ENCODE measurements at regions not wholly inside any gene's neighbourhood (a gene's known extent, or its start where the extent isn't known, plus 50 kb on each side); places are given as distances from the start of the nearest gene placed in this dataset.

GRCh38 chr14:104431929-104432541 is 147.5 kb upstream of the C14orf180 start:
- no peak overlapping the region for H3K27ac ChIP-seq (ENCODE audit: low read depth in 2 of 2, low read length in 1 of 2)
- no peaks in the 10 kb centered on the region for H3K9me3 ChIP-seq
- ChIA-PET CTCF (interaction anchor here (0.7 to 1.7 kb wide), 2 partner anchors 10 to 132 kb away, joined by 3 to 4 read pairs; no protein-coding TSS in a partner anchor), POLR2A (interaction anchor here (1.1 kb wide), 1 partner anchor 132 kb away, joined by 3 read pairs; no protein-coding TSS in a partner anchor)
- H3K9ac ChIP-seq = no peak overlapping the region
- TF ChIP-seq ELF1 (IDR thresholded peaks at IDR 0.05) (no peak), TAF1 (IDR thresholded peaks at IDR 0.05; ENCODE audit: borderline replicate concordance, low read depth, low read length) (no peak), USF1 (IDR thresholded peaks at IDR 0.05; ENCODE audit: borderline replicate concordance, low read depth) (no peak), SIN3A (IDR thresholded peaks at IDR 0.05; ENCODE audit: borderline replicate concordance, low read depth, low read length) (no peak), MEF2A (IDR thresholded peaks at IDR 0.05; ENCODE audit: borderline replicate concordance, low read depth) (no peak), NFIC (IDR thresholded peaks at IDR 0.05; ENCODE audit: borderline replicate concordance) (no peak), RAD21 (IDR thresholded peaks at IDR 0.05; ENCODE audit: low read length) (no peak)
- peaks cover 0 to 21% of the 10 kb centered on the region in 2 experiments; a peak in 1 of 4 replicates for H3K4me1 ChIP-seq (ENCODE audit: control insufficient read depth in 1 of 2, insufficient read depth in 2 of 2, low read depth in 1 of 2, low read length in 1 of 2)
- 57% methylated on average over 7 of the region's 11 CpGs for WGBS (ENCODE audit: low lambda C conversion rate)
- no peaks in the 10 kb centered on the region for H3K79me2 ChIP-seq (ENCODE audit: insufficient read depth)
- no peaks in the 10 kb centered on the region for H3K36me3 ChIP-seq (replicated peaks in 1 of 2; ENCODE audit: control insufficient read depth in 1 of 2, insufficient read depth in 2 of 2, low read length in 1 of 2)
- no peak overlapping the region for H3K4me2 ChIP-seq
- H3K4me3 ChIP-seq (ENCODE audit: low read depth in 2 of 2, low read length in 1 of 2) = no peak overlapping the region
- no peak overlapping the region for H2AFZ ChIP-seq (ENCODE audit: low read depth)
- no peaks in the 10 kb centered on the region for H3K27me3 ChIP-seq (ENCODE audit: insufficient read depth)
- no peaks in the 10 kb centered on the region for H4K20me1 ChIP-seq (ENCODE audit: insufficient read depth)
- H3F3A ChIP-seq (replicated peaks; ENCODE audit: insufficient read depth) = no peaks in the 10 kb centered on the region
- H3K9me2 ChIP-seq = no peaks in the 10 kb centered on the region
- no peak for DNase-seq

GRCh38 chr14:104432611-104433231 is 146.8 kb upstream of the C14orf180 start:
- Histone ChIP-seq H3K27ac (ENCODE audit: low read depth in 2 of 2, low read length in 1 of 2) (no peak overlapping the region), H2AFZ (ENCODE audit: low read depth) (no peak overlapping the region), H3K9me2 (no peaks in the 10 kb centered on the region), H3K4me2 (no peak overlapping the region), H3K9ac (no peak overlapping the region), H4K20me1 (ENCODE audit: insufficient read depth) (no peaks in the 10 kb centered on the region), H3K79me2 (ENCODE audit: insufficient read depth) (no peaks in the 10 kb centered on the region), H3K4me1 (ENCODE audit: control insufficient read depth in 1 of 2, insufficient read depth in 2 of 2, low read depth in 1 of 2, low read length in 1 of 2) (peaks cover 0 to 25% of the 10 kb centered on the region in 2 experiments; a peak in 1 of 4 replicates), H3K4me3 (ENCODE audit: low read depth in 2 of 2, low read length in 1 of 2) (no peak overlapping the region), H3K9me3 (no peaks in the 10 kb centered on the region), H3F3A (replicated peaks; ENCODE audit: insufficient read depth) (no peaks in the 10 kb centered on the region), H3K36me3 (replicated peaks in 1 of 2; ENCODE audit: control insufficient read depth in 1 of 2, insufficient read depth in 2 of 2, low read length in 1 of 2) (no peaks in the 10 kb centered on the region), H3K27me3 (ENCODE audit: insufficient read depth) (no peaks in the 10 kb centered on the region)
- CTCF ChIA-PET = interaction anchor here (0.6 to 1.7 kb wide), 3 partner anchors 116 to 295 kb away, joined by 3 to 4 read pairs (median 4); no protein-coding TSS in a partner anchor
- no peak for DNase-seq
- WGBS (ENCODE audit: low lambda C conversion rate) = 74% methylated on average over 13 of the region's 27 CpGs
- no peak for TF ChIP-seq GATA2 (CRISPR knock-in tag; IDR thresholded peaks at IDR 0.05)
- no peak for TF ChIP-seq EP300 (IDR thresholded peaks at IDR 0.05; ENCODE audit: borderline replicate concordance in 1 of 2, low read depth in 1 of 2, low read length in 1 of 2)
- TF ChIP-seq RCOR1 (IDR thresholded peaks at IDR 0.05; ENCODE audit: low read length) = no peak
- no peak for TF ChIP-seq PBX3 (IDR thresholded peaks at IDR 0.05)
- TF ChIP-seq MAX (IDR thresholded peaks at IDR 0.05; ENCODE audit: low read depth) = no peak
- TF ChIP-seq RAD21 (IDR thresholded peaks at IDR 0.05; ENCODE audit: low read length) = no peak
- no peak for TF ChIP-seq RFX5 (IDR thresholded peaks at IDR 0.05; ENCODE audit: low read length)
- TF ChIP-seq TEAD4 (IDR thresholded peaks at IDR 0.05; ENCODE audit: borderline replicate concordance, insufficient read depth) = no peak
- no peak for TF ChIP-seq TCF12 (IDR thresholded peaks at IDR 0.05)
- no peak for TF ChIP-seq MXI1 (IDR thresholded peaks at IDR 0.05; ENCODE audit: low read depth, low read length)
- TF ChIP-seq ELF1 (IDR thresholded peaks at IDR 0.05) = no peak
- no peak for TF ChIP-seq FOXM1 (IDR thresholded peaks at IDR 0.05; ENCODE audit: low read depth)
- TF ChIP-seq NRF1 (IDR thresholded peaks at IDR 0.05; ENCODE audit: low read depth, low read length) = no peak
- no peak for TF ChIP-seq CHD2 (IDR thresholded peaks at IDR 0.05; ENCODE audit: low read length, partially characterized antibody)
- no peak for TF ChIP-seq SIN3A (IDR thresholded peaks at IDR 0.05; ENCODE audit: borderline replicate concordance, low read depth, low read length)
- no peak for TF ChIP-seq FOSL2 (IDR thresholded peaks at IDR 0.05; ENCODE audit: borderline replicate concordance, low read depth)
- TF ChIP-seq USF2 (IDR thresholded peaks at IDR 0.05; ENCODE audit: borderline replicate concordance, low read depth, low read length) = no peak
- POLR2A ChIA-PET = interaction anchor here (1.1 kb wide), 1 partner anchor 132 kb away, joined by 3 read pairs; no protein-coding TSS in a partner anchor

Data from SK-N-SH (cell line).